ENCODE measurements at regions not wholly inside any gene's neighbourhood (a gene's known extent, or its start where the extent isn't known, plus 50 kb on each side); places are given as distances from the start of the nearest gene placed in this dataset.
A peak's percentile ranks its signal among the peaks of the same experiment; 100 is the strongest.

DNA sequence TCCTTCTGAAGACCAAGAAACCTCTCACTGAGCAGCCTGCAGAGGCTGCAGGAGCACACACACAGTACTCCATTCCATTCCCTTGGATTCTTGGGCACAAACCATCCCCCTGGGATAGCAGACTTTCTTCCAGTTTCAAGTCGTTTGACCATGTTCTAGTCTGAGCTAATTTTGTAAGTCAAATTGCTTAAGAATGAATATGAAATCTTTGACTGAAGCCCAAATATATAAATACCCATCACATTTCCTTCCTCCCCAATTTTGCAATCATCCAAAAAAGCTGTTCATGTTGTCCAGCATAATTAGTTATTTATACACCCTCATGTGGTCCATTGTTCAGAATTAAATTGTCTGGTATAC is 231.2 kb upstream of the TPRG1 start:
- DNase-seq: no peak

DNA sequence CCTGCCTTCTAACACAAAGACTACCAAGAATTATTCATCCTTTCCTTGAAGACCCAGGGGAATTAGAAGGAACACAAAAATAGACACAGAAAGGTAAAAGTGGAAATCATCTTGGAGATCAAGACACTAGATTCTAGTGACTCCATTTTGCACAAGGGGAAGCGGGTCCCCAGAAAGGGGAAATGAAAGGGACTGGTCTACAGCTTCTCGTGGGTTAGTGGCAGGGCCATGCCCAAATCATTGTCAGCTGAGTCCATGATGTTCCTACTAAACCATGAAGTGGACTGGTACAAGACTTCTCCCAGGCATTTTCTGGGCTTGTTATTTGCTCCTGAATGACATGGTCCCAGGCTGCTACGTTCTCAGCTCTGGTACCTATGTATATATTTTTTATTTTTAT is 230.7 kb upstream of the TPRG1 start:
- no peak for DNase-seq

- DNase-seq: no peak
These were observed 229.6 kb upstream of the TPRG1 start for GRCh38 chr3:188942191-188942590.

DNA sequence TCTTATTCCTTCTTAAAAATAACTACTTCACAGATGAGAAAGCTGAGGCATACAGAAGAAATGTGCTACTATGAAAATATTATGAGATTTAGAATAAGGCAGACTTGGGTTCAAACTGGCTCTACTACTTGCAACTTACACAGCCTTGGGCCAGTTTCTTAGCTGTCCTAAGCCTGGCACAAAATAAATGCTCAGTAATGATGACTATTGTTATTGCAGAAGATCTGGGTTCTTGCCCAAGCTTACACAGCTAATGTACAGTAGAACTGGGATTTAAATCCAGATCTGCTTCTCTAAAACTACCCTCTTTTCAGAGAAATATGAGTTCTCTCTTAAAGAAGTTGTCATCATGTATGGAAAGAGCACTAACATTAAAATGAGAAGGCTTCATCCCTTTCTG is 228.2 kb upstream of the TPRG1 start:
- DNase-seq: no peak

- no peak for DNase-seq
These were observed 227.7 kb upstream of the TPRG1 start for GRCh38 chr3:188944108-188944507.

DNA sequence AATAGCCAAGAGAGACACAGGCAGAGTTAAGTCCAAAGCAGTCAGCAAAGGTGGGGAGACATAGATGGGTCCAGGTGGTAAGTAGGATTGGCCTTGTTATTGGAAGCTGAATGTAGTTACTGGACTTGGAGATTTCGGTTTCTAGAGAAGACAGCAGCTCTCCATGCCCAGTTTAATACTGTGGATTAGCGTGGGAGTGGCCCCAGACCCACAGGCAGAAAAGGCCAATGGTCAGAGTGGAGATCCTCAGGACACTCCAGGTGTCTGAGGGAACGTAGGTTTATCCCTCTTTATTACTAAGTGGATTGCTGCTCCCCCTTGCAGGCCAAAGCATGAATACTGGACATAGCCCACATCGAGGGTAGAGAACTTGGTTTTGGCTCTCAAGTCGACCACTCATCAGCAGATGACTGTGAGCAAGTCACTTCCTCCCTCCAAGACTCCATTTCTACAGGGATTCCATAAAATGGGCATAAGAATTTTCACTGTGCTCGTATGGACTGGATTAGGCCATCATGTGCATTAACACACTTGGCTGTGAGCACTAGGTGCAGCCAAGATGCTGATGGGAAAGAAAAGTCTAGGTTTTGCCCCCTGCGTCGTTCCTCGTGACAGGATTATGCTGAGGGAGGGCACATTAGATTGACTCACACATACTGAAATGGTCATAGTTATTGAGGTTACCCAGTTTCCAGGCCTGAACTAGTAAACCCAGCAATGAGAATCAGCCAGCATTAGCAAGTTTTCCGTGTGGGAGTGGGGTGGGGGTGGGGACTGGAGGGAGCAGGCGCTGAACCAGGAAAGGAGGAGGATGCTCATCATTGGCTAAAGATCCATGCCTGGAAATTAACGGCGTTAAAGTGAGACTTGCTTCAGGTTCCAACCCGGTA is 225.2 kb upstream of the TPRG1 start:
- DNase-seq: no peak

GRCh38 chr3:188947401-188948280 is 224.1 kb upstream of the TPRG1 start:
- peak; percentile 98 for DNase-seq

- peak; percentile 72 for DNase-seq
These were observed 223.3 kb upstream of the TPRG1 start for GRCh38 chr3:188948281-188948996.

DNA sequence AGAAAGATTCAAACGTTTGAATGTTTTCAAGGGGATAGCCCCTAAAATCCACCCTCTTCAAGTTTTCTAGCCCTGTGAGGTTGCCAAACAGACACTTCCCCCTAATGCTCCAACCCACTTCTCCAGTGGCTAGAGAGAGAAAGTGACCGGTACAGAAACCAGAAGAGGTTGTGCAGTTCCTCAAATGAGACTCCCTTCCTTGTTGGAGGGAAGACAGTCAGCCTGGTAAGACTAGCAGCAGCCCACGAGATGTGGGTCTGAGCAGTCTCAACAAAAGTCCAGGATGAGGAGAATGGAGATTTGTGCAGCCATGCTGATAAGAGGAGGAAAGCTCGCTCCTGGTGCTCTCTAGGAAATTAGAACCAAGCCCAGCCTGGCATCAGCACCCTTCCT is 222.8 kb upstream of the TPRG1 start:
- peak; percentile 27 for DNase-seq

GRCh38 chr3:188949456-188949855 is 222.3 kb upstream of the TPRG1 start:
- DNase-seq: no peak

DNA sequence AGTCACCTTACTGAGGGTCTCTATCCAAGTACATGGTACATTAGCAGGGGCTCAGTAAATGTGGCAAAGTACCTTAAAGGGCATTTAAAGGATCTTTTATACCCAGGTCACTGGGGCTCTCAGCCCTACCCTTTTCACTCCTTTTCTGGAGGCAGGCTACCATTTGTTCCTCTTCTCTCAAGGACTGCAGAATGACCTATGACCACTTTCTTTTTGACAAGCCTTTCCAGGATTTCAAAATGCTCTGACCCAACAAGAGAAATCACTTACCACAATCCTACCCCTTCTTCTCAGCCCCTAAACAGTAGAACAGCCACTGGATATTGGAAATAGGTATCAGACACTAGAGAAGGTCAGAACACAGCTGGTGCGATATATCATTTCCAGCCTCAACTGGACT is 221.8 kb upstream of the TPRG1 start:
- DNase-seq: no peak

- DNase-seq: no peak
These were observed 220.8 kb upstream of the TPRG1 start for GRCh38 chr3:188950832-188951489.

- DNase-seq: no peak
These were observed 220.0 kb upstream of the TPRG1 start for GRCh38 chr3:188951734-188952133.

GRCh38 chr3:188954590-188955208 is 217.1 kb upstream of the TPRG1 start:
- no peak for DNase-seq

GRCh38 chr3:188955919-188956318 is 215.9 kb upstream of the TPRG1 start:
- no peak for DNase-seq

DNA sequence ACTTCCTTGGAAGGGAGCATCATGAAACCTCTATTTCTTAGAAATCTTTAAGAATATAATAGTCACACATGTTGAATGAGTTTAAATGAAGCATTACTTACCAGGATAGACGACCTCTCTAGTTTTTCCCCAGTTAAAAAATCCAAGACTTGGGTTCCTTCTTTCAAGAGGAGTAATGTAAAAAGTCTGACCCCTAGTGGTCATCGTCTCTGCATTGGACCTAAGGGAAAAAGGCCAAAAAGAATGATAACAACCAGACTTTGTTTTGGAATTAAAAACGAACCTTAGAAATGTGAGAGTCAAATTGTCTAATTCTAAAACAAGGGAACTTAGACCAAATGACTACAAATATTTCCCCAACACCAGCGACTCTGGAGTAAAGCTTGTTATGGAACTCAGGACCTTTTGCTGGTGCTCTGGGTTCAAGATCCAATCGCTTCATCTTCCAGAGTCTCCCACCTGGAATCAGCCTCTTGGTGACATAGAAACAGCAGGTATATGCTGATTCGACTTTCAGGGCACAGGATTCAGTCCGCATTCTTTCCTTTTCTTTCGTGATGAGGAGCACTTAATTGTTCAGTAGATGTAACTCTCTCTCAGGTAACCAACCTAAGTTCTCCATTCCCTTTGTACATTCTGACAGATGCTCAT is 214.8 kb upstream of the TPRG1 start:
- DNase-seq: peak; percentile 19

DNA sequence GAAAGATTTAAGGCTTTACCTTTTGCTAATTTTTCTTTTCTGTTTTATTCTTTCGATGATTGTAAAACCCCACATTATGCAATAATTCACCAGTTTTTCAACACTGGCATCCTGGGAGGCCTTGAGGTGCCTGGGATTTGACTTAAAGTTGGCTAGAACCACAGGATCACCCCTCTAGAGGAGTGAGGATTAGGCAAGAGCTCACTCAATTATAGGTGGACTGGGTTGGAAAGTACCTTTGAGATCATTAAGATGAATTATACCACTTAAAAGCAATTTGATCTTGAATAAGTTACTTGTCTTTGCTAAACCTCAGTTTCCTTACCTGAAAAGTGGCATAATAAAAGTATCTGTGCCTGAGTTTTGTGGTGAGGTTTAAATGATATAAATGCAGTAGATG is 212.8 kb upstream of the TPRG1 start:
- no peak for DNase-seq

GRCh38 chr3:188962253-188963247 is 209.2 kb upstream of the TPRG1 start:
- DNase-seq: no peak

DNA sequence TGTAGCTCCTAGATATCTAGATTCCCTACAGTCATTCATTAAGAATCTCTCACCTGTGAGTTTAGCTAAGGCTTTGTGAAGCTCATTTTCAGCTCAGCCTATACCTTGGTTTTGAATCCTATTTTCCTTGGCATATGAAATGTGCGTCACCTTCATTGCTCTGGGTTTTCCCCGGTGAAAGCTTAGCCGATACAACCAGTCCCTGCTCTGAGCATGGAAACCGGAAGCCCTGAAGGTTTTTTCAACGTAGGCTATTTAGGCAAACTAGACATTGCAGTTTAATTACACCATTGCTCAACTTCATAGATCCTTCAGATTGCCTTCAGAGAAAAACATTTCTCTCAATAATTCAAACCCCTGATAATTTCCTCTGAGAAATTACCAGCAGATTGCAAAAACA is 206.8 kb upstream of the TPRG1 start:
- DNase-seq: no peak

DNA sequence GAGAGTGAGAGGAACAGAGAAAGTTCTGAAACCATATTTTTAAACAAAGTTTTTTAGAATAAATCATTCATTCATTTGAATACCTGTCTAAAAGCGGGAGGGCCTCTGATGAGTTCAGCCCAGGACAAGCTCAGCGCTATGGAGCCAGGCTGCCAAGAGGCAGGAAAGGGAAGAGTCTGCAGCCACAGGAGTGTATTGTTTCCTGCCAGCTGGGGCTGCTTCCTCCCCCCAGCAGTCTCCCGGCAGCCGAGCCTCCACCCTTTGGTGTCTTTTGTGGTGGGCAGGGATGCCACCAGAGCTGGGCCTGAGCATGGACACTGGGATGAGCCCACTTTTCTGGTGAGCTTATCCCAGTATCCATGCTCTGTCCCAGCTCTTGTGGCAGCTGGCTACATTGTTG is 199.5 kb upstream of the TPRG1 start:
- DNase-seq: no peak
